T-cell (primary cell): ENCODE measurements at regions not wholly inside any gene's neighbourhood (a gene's known extent, or its start where the extent isn't known, plus 50 kb on each side); places are given as distances from the start of the nearest gene placed in this dataset.
"Not testable (repeated sequence)": the region's sequence is repeated elsewhere in the genome, so short reads cannot be mapped to it uniquely, and the experiment has no call there.

Experiments used
- ATAC-seq, 4 experiments: fragments of 200-7000 bp in 3 of 4; fragments of 150-1000 bp in 1 of 4; cut with Tn5 transposase; replicated peaks in 1 of 4; 1 replicate in 3 of 4; 2 replicates in 1 of 4; pipeline ENCODE4 v1.10.0; 2021; ENCODE audit warnings: moderate library complexity in 3 of 4, mild to moderate bottlenecking in 2 of 4, moderate number of reproducible peaks in 1 of 4
- CTCF ChIA-PET, 2 donors: fragments of 300-600 bp; sonication (Branson Sonifier 250); formaldehyde crosslinking; loops; one replicate each; lab custom pipeline; 2022; ENCODE audit warnings: antibody characterized with exemption in 2 of 2; lab: Charles Lee
- POLR2A ChIA-PET, 2 donors: fragments of 300-600 bp; sonication (Branson Sonifier 250); formaldehyde crosslinking; loops; one replicate each; lab custom pipeline; 2022; ENCODE audit warnings: antibody characterized with exemption in 2 of 2; lab: Charles Lee
- DNase-seq, 35 experiments: peaks; one replicate each; pipeline versions ENCODE4 v3.0.0 to v3.0.0-alpha.2; 2013 to 2023
- H3K27ac ChIP-seq: one replicate; pipeline ENCODE4 v1.5.1; 2013; ENCODE audit warnings: low read length
- H3K27me3 ChIP-seq, 2 experiments: replicated peaks in 1 of 2; 1 replicate in 1 of 2; 2 replicates in 1 of 2; pipeline versions ENCODE4 v1.6.1 to v1.7.0; 2013; ENCODE audit warnings: low read length in 1 of 2, mixed read lengths in 1 of 2; ENCODE audit not compliant: control insufficient read depth in 2 of 2, insufficient read depth in 2 of 2; ENCODE audit errors: extremely low read depth in 1 of 2
- H3K36me3 ChIP-seq, 2 donors: 1 replicate in 1 of 2; 2 replicates in 1 of 2; pipeline versions ENCODE4 v1.6.1 to v1.7.0; 2013; ENCODE audit warnings: low read length in 1 of 2; ENCODE audit not compliant: control insufficient read depth in 2 of 2, insufficient read depth in 1 of 2; ENCODE audit errors: extremely low read depth in 1 of 2
- H3K4me1 ChIP-seq, 2 experiments: 1 replicate in 1 of 2; 2 replicates in 1 of 2; pipeline versions ENCODE4 v1.6.1 to v1.7.0; 2013; ENCODE audit warnings: low read length in 2 of 2, mixed read lengths in 1 of 2; ENCODE audit not compliant: insufficient read depth in 2 of 2, control insufficient read depth in 1 of 2; ENCODE audit errors: extremely low read depth in 1 of 2
- H3K4me3 ChIP-seq, 2 donors: 1 replicate in 1 of 2; 2 replicates in 1 of 2; pipeline versions ENCODE4 v1.5.1 to v1.7.0; 2013; ENCODE audit warnings: mild to moderate bottlenecking in 2 of 2, low read length in 1 of 2, moderate library complexity in 1 of 2; ENCODE audit not compliant: control insufficient read depth in 1 of 2; ENCODE audit errors: extremely low read depth in 1 of 2
- H3K9me3 ChIP-seq: 2 replicates; pipeline ENCODE4 v1.7.0; 2013
- H3K27ac Mint-ChIP-seq, 2 donors: one replicate each; pipeline ENCODE4 v1.8.0; 2020 to 2021; ENCODE audit warnings: mild to moderate bottlenecking in 2 of 2, mixed read lengths in 2 of 2
- H3K27me3 Mint-ChIP-seq, 2 donors: one replicate each; pipeline ENCODE4 v1.8.0; 2021 to 2022; ENCODE audit warnings: mixed read lengths in 2 of 2
- H3K36me3 Mint-ChIP-seq: one replicate; pipeline ENCODE4 v1.8.0; 2021; ENCODE audit warnings: mixed read lengths
- H3K4me1 Mint-ChIP-seq, 3 donors: one replicate each; pipeline ENCODE4 v1.8.0; 2020 to 2022; ENCODE audit warnings: mixed read lengths in 3 of 3, mild to moderate bottlenecking in 1 of 3
- H3K4me3 Mint-ChIP-seq, 3 donors: one replicate each; pipeline ENCODE4 v1.8.0; 2020 to 2022; ENCODE audit warnings: mild to moderate bottlenecking in 3 of 3, mixed read lengths in 3 of 3, moderate library complexity in 3 of 3
- H3K9me3 Mint-ChIP-seq, 3 donors: one replicate each; pipeline ENCODE4 v1.8.0; 2020 to 2022; ENCODE audit warnings: mixed read lengths in 3 of 3
- WGBS: methylation state at CpG from one replicate; pipeline ENCODE4 v1.1.5; 2013; ENCODE audit warnings: missing lambda C conversion rate; ENCODE audit not compliant: insufficient coverage; 5-methylcytosine and 5-hydroxymethylcytosine counted together

GRCh38 chr3:117872594-117873248 lies 1161.9 kb downstream of the IGSF11 start:
- H3K27ac Mint-ChIP-seq, H3K27me3 ChIP-seq, H3K27me3 Mint-ChIP-seq, H3K9me3 ChIP-seq, H3K4me3 Mint-ChIP-seq, POLR2A ChIA-PET, H3K4me3 ChIP-seq, DNase-seq, H3K36me3 ChIP-seq, CTCF ChIA-PET, H3K27ac ChIP-seq, H3K36me3 Mint-ChIP-seq, H3K9me3 Mint-ChIP-seq, ATAC-seq, H3K4me1 Mint-ChIP-seq, H3K4me1 ChIP-seq: not testable (repeated sequence)
- WGBS: 90% methylated on average over 2 of the region's 15 CpGs

GRCh38 chr3:117873249-117873600 lies 1161.4 kb downstream of the IGSF11 start:
- Histone ChIP-seq H3K9me3 (no peaks in the 10 kb centered on the region), H3K4me3 (no peak overlapping the region), H3K27ac (no peak overlapping the region), H3K27me3 (no peaks in the 10 kb centered on the region), H3K4me1 (no peaks in the 10 kb centered on the region), H3K36me3 (no peaks in the 10 kb centered on the region)
- DNase-seq (no peak), ATAC-seq (no peak)
- H3K4me3 Mint-ChIP-seq: no peak overlapping the region
- no peaks in the 10 kb centered on the region for H3K4me1 Mint-ChIP-seq
- no peaks in the 10 kb centered on the region for H3K36me3 Mint-ChIP-seq
- 51% methylated on average over 2 of the region's 3 CpGs for WGBS
- POLR2A ChIA-PET: no interaction called here
- H3K27ac Mint-ChIP-seq: no peak overlapping the region
- H3K9me3 Mint-ChIP-seq: peaks cover 0 to 5% (median 5%) of the 10 kb centered on the region in 3 donors
- no peaks in the 10 kb centered on the region for H3K27me3 Mint-ChIP-seq
- CTCF ChIA-PET: no interaction called here

DNA sequence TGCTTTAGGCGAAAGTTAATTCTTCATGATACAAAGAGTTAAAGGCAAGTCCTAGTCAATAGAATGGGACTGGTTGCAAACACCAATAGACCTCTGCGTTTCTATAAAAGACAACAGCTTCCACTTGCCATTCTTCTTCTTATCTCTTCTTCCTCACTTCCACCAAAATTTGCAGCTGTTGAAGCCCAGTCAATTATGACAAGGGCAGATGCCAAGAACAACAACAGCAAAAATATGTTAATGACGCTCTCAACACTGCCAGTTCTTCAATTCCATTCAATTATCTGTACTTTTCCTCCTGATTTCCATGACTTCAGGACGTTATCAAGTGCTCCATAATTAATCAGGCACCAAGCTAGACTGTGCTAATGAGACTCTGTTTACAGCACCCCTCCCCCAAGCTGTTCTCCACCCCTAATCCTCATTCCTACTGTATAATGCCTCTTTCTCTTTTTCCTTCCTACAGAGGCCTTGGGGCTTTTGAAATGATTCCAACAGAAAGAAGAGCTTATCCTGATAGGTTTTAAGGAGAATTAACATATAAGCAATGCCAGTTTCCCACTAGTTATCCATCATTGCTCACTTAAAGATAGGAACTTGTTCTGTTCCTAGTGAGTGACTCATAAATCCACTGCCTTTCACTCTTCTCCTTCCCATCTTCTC lies 1160.5 kb downstream of the IGSF11 start:
- CTCF ChIA-PET: no interaction called here
- WGBS: 58% methylated on average over 4 of the region's 4 CpGs
- POLR2A ChIA-PET: no interaction called here
- no peaks in the 10 kb centered on the region for H3K27me3 Mint-ChIP-seq
- no peaks in the 10 kb centered on the region for H3K4me1 Mint-ChIP-seq
- Histone ChIP-seq H3K36me3 (no peaks in the 10 kb centered on the region), H3K9me3 (no peaks in the 10 kb centered on the region), H3K4me1 (no peaks in the 10 kb centered on the region), H3K27me3 (no peaks in the 10 kb centered on the region), H3K27ac (no peak overlapping the region), H3K4me3 (no peak overlapping the region)
- no peak overlapping the region for H3K27ac Mint-ChIP-seq
- no peaks in the 10 kb centered on the region for H3K36me3 Mint-ChIP-seq
- DNase-seq (no peak), ATAC-seq (no peak)
- H3K4me3 Mint-ChIP-seq: no peak overlapping the region
- H3K9me3 Mint-ChIP-seq: peaks cover 0 to 8% (median 5%) of the 10 kb centered on the region in 3 donors

DNA sequence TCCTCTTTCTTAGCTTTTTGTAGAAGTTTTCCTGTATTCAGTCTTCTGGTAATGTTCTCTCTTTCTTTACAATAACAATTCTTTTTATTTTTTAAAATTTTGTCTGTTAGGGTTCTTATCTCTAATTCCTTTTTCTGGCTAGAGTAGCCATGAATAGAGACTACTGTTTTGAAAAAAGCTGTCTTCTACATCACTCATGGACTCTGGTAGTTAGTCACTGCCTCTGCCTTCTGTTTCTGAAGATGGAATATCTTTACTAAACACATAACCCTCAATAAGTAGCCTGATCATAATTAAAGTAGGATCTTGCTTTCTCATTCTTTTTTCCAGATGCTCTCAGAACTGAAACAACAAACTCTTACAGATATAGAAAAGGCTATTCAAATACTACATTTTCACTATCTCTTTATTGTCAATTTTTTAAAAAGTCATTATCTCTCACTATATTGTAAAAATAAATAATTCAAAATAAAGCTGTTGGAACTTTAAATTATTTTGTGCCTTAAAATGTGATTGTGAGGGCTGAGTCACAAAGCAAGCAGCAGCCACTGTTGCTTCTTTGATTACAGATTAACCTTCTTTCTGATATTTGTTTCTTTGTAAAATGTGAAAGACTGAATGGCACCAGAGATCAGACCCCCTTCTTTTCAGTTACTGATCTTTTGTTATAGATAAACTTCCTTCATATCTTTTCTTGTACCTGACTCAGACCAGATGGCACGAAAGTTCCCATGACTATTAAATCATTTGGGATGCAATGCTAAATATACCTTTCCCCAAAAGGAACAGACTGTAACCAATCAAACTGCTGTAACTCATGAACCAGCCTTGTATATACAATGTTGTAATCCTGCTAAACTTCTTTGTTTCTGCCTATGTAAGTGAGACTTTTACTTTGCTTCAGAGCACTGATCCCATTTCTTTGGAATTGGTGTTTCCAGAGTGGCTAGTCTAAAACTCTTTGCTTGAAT lies 1159.5 kb downstream of the IGSF11 start:
- DNase-seq (no peak), ATAC-seq (no peak)
- no peaks in the 10 kb centered on the region for H3K36me3 Mint-ChIP-seq
- Histone ChIP-seq H3K4me3 (no peak overlapping the region), H3K9me3 (no peaks in the 10 kb centered on the region), H3K27me3 (no peaks in the 10 kb centered on the region), H3K27ac (no peak overlapping the region), H3K36me3 (no peaks in the 10 kb centered on the region), H3K4me1 (no peaks in the 10 kb centered on the region)
- peaks cover 0 to 8% (median 6%) of the 10 kb centered on the region in 3 donors for H3K9me3 Mint-ChIP-seq
- no CpG with 5 or more reads among the region's 1 CpG for WGBS
- no peaks in the 10 kb centered on the region for H3K27me3 Mint-ChIP-seq
- no peak overlapping the region for H3K27ac Mint-ChIP-seq
- ChIA-PET CTCF (no interaction called here), POLR2A (no interaction called here)
- H3K4me1 Mint-ChIP-seq: no peaks in the 10 kb centered on the region
- H3K4me3 Mint-ChIP-seq: no peak overlapping the region

DNA sequence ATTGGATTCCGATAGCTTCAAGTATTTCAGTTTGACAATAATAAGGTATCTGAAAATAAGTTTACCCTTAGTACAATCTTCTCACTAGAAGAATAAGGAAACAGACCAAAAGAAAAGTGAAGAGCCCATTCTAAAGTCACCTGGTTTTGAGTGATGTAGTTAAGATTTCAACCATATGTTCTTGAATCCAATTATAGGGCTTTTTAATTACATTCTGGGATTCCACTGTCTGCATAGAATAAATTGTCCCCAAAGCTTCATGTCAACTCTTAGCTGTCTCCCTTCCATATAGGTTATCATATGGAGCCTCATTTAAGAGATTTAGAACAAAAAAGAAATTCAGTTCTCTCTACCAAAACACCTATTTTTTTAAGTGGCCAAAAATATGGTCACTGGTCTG lies 1158.8 kb downstream of the IGSF11 start:
- Mint-ChIP-seq H3K27ac (no peak overlapping the region), H3K4me1 (no peaks in the 10 kb centered on the region), H3K27me3 (no peaks in the 10 kb centered on the region), H3K4me3 (no peak overlapping the region), H3K36me3 (no peaks in the 10 kb centered on the region), H3K9me3 (peaks cover 0 to 14% (median 7%) of the 10 kb centered on the region in 3 donors)
- H3K36me3 ChIP-seq: no peaks in the 10 kb centered on the region
- ChIA-PET POLR2A (no interaction called here), CTCF (no interaction called here)
- H3K4me1 ChIP-seq: no peaks in the 10 kb centered on the region
- DNase-seq: no peak
- ATAC-seq: no peak
- no peaks in the 10 kb centered on the region for H3K27me3 ChIP-seq
- WGBS: no CpG with 5 or more reads among the region's 1 CpG
- no peak overlapping the region for H3K27ac ChIP-seq
- no peak overlapping the region for H3K4me3 ChIP-seq
- H3K9me3 ChIP-seq: no peaks in the 10 kb centered on the region

GRCh38 chr3:117880638-117881037 lies 1154.0 kb downstream of the IGSF11 start:
- Mint-ChIP-seq H3K4me3 (no peak overlapping the region), H3K27ac (no peak overlapping the region), H3K36me3 (no peaks in the 10 kb centered on the region), H3K9me3 (peaks cover 7 to 12% (median 11%) of the 10 kb centered on the region in 3 donors), H3K27me3 (no peaks in the 10 kb centered on the region), H3K4me1 (no peaks in the 10 kb centered on the region)
- ChIA-PET POLR2A (no interaction called here), CTCF (no interaction called here)
- no peaks in the 10 kb centered on the region for H3K4me1 ChIP-seq
- H3K27ac ChIP-seq: no peak overlapping the region
- no peak overlapping the region for H3K4me3 ChIP-seq
- no peaks in the 10 kb centered on the region for H3K36me3 ChIP-seq
- no peak for DNase-seq
- H3K9me3 ChIP-seq: no peaks in the 10 kb centered on the region
- WGBS: 50% methylated on average over 2 of the region's 2 CpGs
- ATAC-seq: no peak
- H3K27me3 ChIP-seq: no peaks in the 10 kb centered on the region
